Fibroblast of peridontal ligament (primary cell): ENCODE measurements at regions not wholly inside any gene's neighbourhood (a gene's known extent, or its start where the extent isn't known, plus 50 kb on each side); places are given as distances from the start of the nearest gene placed in this dataset.

ENCODE experiments used
- DNase-seq: peaks from one replicate; pipeline ENCODE4 v3.0.0-alpha.2; 2010; ENCODE audit errors: extremely low read depth

DNA sequence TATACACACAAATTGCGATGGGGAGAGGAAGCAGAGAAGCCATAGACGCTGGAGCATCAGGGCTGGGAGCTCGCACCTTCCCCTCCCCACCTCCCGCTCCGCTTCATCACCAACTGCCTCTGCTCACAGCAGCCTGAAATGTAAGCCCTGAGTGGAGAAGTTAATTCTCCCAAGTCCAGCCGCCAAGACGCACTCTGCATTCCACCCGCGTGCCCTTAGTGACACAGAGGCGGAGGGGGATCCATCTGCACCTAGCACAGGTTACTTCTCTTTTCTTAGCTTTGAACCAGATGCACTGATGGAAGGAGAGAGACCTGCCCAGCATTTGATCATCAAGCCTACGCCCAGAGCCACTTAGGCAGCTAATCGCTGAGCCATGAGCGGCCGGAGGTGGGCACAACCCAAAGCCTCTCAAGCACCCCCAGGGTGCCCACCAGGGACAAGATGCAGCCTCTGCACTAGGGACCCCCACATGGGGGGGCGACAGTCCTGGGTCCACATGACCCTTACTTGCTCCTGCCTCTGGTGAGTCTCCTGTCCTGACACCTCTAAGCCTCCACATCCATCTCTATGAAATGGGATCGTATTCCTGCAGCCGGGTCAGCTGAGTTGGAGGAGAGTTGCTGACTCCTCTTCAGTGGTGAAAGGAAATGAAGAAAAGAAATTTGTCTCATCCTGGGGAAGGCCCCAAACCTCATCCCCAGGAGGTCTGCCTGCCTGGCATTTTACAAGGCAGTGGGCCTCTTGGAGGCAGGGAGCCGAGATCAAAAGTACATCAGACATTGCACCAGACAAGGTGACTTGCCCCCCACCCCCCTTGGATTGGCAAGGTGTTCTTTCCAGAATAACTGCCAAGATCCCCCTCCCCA, 316.2 kb downstream of the MATN1 start:
- no peak for DNase-seq

DNA sequence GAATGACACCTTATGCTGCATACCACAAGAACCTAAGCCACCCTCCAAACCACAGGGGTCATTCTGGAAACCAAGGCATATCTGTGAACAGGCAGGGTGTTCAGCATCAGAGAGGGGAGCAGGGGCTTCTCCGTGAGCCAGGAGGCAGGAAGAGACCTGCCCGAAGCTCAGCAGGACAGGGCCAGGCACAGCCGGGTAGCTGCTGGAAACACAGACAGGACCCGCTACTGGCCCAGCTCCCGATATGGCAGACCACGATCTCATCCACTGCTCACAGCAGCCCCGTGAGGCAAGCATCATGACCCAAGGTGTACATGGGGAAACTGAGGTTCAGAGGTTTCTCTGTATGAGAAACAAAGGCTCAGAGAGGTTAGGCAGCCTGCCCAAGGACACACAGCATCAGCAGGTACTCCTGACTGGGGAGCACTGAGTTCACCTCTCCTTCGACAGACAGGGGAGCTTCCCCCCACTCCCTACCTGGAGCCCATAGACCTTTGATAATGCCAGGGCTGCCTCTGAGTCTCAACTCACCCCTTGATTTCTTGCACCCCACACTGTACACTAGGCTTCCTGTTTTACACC, 317.7 kb downstream of the MATN1 start:
- DNase-seq, result no peak

DNA sequence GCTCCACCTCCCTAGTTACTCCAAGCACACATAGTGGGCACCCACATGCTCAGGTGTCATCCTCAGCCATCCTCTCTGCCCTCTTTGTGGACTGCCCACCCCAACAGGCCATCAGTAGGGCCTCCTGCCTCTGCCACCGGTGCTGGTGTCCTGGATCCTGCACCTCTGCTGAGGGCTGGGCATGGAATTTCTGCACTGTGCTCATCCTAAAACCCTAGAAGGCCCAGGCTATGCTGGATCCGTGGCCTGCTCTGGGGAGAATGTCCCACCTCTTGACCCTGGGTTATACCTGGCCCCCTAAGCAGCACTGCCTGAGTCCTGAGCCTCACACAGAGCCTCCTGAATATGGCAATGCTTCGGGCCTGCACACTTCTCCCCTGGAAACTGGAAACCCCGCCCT, 318.3 kb downstream of the MATN1 start:
- no peak for DNase-seq

DNA sequence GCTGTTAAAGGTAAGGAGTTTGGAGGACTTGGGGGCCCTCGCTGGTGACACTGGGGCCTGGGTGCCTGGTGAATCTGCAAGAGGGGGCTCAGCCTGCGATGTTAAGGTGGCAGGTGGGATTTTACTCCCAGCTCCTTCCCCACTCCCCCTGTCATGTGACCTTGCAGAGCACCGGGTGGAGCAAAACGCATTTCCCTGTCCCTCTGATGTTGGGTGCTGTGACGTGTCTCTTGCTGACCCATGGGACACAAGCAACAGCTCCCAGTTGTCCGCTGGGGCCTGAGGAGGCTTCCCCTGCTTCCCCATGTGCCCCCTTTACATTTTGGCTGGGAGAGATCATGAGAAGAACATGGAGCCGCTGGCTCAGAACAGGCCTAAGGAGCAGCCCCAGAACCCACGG, 319.0 kb downstream of the MATN1 start:
- no peak for DNase-seq

DNA sequence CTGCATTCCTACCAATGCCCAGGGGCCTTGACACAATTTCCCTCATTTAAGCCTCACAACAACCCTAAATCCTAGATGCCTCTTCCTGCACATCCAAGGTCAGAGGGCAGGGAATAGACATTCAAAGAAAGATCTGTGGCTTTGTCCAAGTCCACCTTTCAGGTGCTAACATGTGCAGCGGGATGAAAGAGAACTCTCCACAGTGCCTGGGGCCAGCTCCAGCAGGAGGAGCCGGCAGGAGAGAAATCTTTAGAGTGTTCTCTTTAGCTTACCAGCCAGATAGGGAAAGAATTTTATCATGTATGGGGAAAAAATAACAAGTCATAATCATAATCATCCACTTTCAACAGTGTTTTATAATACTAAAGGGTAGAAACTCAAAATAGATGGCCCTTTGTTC, 319.7 kb downstream of the MATN1 start:
- no peak for DNase-seq

DNA sequence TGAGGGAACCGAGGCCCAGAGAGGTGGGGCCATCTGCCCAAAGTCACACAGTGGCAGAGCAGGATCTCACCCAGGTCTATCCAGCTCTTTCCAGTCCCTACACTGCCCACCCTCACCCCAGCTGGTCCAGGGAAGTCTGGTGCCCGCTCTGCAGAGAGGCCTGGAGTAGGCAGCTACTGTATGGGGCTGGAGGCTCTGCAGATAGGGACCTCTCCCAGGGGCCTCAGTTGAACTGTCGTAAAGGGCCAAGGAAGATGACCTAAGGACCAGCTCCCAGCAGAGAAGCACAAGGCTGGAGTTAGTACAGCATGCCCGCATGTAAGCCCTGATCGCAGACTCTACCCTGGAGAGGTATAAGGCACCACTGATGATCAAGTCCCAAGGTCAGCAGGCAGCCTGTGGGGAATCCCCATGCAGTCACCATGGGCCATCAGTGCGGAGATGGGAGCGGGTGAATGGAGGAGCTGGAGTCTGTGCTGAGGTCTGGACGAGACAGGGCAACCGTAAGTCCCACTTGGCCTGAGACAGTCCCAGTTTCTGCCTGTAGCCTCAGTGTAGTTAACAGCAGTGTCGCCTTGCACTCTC, 320.2 kb downstream of the MATN1 start:
- DNase-seq, result no peak

DNA sequence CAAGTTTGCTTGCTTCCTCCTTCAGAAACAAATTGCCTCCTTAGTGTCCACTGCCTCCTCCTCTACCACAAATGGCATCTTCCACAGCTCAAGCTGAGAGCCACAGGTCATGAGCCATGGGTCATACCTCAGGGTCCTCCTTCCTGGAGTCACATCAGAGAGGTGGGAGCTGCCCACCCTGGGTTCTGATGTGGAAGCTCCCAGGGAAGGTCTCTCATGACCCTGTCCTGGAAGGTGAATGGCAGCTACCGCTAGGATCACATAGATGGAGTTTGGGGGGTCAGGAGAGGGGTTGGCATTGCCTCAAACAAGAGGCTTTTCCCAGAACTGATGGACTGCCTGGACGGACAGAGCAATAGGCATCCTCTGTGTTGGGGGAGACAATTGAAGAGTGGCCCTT, 321.4 kb downstream of the MATN1 start:
- no peak for DNase-seq

DNA sequence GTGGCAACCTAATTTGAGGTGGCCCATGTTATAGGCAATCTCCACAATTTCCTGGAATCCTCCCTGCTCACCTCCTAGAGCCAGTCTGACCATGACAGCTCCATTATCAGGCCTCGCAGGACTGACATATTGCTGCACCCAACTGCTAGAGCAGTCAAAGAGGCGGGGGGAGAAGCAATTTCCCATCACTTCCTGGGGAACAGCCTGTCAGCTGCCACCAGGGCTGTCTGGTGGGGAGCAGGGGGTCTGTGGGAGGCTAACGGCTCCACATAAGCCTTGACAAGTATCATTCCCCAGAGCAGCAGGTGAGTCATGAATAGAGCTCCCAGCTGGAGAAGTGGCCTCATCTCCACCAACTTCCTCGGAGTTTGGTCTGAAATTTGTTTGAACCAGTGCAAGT, 322.9 kb downstream of the MATN1 start:
- DNase-seq, result no peak

DNA sequence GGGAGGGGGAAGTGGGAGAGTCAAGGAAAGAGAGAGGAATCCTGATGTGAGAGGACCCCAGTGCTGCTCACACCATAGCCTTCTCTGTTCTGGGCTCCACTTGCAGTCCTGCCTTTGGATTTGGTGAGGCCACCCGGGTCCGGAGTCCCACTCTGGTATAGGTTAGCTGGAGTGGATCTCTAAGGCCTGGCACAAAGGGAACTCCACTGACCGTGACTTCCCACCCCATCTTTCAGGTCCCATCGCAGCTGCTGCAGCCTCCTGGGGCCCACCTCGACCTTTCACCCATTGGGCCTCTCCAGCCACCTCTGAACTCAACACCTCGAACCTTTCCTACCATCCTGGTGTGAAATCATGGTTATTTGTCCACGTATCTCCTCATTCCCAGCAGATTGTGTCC, 324.4 kb downstream of the MATN1 start:
- no peak for DNase-seq

DNA sequence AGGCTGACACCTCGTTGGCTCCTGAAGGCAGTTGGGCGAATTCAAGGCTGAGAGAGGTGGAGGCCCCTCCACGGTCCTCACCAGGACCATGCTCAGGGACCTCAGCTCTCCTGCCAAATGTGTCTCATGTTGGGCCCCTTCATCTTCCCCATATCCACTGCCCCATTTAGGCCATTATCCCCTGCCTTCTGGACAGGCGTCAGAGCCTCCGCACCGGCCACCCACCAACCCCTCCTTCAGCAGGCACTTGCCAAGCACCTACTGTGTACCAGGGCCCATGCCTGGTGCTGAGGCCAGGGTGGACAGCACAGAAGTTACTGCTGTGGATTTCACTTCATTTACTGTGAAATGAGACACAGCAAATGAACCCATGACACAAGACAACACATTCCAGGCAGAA, 325.8 kb downstream of the MATN1 start:
- no peak for DNase-seq

DNA sequence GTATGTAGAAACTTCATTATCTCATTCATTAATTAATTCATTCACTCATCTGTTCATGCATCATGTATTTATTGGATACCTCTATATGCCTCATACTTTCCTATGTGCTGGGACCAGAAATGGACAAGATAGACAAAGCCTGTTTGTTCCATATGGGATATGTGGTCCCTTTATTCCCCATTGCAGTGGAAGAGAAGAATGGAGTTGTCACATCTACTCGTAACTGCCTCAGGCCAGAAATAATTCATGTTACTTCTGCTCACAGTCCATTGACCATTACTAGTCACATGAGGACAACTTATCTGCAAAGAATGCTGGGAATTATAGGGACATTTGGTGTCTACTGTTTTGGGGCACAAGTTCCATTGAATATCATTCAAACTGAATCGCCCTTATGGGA, 327.8 kb downstream of the MATN1 start:
- no peak for DNase-seq

DNA sequence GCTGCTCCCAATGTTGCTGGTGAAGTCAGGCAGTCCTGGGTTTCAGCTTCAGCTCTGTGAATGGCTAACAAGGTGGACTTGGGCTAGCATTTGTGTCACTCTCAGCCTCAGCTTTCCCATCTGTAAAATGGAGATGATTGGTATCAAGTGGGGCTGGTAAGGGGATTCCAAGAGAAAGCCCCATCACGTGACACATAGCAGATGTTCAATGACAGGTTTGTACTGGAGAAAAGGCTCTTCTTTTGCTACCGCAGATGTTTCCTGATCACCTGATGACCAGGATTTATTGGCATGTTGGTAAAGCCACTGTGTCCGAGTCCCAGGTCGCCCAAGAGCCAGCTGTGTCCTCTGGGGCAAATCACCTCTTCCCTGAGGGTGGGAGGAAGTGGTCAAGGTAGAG, 335.0 kb downstream of the MATN1 start:
- DNase-seq, result no peak

DNA sequence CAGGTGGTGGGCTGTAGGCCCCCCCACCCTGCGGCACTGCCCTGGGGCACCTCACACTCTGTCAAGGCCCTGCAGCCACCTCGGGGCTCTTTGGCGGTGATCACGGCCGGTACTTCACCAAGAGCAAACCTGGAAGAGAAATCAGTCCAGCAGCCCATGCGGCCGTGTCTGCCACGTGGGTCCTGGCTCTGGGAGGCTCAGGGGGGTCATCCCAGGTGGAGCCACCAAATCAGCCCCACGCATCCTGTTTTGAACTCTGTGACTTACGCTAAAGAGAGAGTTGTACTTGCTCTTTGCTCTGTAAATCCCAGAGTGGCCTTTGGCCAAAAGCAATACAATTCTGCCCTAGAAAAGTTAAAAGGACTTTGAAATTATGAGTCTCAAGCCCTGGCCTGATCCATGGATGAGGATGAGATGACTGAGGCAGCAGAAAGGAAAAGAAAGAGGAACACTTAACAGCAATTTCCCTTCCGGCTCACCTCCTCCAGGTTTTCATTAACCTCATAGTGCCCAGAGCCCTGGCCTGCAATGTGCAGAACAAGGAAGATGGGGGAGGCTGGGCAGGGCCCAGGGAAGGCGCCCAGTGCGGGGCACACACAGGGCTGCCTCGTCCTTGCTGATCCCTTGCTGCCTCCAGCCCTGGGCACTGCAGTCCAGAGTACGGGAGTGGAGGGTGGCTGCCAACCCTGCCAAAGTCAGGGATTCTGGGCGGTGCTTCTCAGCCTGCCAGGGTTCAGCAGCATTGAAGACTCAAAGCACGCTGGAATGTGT, 337.0 kb downstream of the MATN1 start:
- DNase-seq, result no peak

DNA sequence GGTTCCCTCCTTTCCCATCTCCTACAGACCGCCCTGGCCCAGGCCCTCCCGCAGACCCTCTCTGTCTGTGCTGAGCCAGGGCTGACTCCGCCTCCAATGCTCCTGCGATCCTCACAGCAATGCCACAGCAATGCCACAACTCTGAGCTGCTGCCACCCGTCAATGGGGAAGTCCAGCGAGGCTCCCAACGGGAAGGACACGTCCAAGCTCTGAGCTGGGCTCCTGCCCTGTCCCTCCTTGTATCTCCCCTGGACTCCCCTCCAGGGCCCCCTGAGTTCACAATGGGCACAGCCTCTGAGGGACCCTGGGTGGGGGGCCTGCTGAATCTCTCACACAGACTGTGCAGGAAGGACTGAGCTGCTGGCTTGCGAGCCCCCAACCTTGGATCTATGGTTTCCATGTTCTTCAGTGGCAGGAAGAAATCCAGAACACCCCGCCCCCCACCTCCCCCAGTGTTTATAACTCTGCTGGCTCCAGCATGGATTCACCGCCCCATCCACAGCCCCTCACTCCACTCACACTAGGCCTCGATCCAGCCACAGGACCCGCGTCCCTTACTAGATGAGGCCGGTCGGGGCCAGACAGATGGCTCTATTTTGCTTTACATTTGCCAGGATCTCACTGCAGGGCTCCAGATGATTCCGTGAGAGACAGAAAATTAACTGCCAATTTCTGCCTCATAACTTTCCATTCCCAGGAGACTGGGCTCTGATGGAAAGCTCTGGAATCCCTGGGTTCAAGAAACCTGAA, 338.0 kb downstream of the MATN1 start:
- DNase-seq, result no peak

DNA sequence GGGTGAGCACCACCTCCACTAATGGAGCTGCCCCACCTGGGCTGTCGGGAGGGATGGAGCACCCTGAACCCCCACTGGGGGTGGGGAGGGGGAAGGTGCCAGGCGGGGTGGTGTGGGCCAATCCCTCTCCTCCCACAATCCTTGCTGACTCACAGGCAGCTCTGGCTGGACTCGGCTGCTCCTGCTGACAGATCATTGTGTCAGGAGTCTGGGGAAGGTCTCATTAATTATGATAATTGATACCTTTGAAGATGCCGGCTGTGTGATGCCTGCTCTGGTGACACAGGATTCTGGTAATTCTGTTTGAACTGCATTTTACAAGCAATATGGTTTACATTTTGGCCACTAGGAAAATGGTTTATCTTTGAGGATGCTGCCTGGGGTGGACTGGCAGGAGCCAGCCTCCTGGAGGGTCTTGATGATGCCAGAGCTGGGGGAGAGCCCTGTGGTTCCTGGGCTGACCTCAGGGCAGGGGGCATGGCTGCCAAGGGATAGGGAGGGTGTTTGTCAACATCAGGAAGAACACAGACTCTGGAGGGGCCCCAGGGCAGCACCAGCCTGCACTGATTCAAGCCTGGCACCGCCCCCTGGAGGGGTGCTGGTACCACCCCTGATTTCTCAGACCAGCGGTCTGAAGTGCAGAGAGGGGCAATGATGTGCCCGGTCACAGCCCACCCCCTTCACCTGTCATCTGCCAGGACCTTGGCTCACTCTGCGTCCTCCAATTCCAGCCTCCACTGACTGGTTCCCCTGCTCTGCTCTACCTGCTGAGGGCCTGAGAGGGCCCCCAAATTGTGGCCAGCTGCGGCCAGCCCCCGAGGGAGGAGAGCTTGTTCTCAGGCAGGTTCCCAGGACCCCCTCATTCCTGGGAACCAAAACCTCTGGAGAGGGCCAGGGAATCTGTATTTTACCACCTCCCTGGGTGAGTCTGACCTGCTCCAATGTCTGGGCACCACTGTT, 338.8 kb downstream of the MATN1 start:
- DNase-seq, result no peak

DNA sequence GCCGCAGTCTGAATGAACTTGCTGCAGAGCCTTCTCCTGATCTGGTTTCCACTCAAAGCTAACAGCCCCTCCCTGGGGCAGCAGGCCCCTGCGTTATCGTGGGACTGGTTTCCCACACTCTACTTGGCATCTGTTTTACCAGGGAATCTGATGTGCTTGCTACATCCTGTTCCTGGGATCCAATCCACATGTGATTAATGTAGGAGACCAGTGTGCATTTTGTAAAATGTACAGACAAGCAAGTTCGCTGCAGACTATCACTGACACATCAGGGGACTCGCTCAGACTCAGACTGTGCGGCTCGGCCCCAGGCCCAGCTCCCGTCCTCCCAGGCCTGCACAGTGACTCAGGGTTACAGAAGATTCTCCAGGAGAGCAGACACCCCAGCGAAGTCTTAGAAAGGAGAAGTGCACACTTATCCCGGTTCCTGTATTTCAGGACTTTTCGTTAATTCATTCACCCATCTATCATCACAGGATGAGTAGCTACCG, 340.1 kb downstream of the MATN1 start:
- no peak for DNase-seq

DNA sequence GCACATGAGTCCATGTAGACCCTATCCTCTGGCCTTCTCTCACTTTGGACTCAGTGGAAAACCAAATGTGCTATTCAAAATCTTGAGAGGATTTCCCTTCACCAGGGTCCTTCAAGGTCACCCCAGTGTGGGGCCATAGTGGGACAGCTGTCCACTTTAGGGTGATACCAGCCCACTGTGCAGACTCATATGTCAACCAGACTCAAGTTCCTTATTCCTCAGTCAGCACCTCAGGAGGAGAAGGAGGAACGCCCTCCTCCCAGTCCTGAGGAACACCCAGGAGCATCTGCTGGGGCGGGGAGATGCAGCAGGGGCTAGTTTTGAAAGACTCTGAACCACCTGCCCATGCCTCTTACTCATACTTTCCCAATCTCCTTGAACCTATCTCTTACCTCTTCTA, 340.9 kb downstream of the MATN1 start:
- DNase-seq, result no peak

DNA sequence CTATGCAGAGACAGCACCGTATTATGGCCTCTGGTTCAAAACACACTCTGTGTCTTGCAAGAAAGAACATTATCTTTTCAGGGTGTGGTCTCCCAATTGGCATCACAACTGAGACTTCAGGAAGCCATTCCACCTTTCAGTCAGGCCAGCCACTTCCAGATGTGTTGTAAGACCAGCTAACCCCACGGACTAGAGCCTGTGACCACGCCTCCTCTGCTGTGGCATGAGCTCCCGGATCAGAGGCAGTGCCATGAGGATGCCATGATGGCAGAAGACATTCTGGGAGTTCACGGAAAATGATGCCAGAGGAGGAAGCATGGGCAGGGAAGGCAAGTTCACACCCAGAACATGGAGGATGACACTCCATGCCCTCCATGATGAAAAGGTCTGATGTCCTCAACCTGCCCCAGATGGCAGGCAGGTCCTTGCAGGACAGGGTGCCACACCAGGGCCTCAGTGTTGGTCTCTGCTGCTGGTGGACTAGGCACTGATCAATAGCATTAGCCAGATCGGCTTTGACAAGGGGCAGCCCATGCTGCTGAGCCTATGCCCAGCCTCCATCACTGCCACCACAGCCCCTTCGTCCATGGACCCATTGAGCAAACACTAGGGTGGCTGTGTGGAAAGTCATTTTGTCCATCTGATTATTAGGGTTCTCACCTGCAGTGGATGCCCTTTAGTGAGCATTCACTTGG, 341.6 kb downstream of the MATN1 start:
- no peak for DNase-seq

DNA sequence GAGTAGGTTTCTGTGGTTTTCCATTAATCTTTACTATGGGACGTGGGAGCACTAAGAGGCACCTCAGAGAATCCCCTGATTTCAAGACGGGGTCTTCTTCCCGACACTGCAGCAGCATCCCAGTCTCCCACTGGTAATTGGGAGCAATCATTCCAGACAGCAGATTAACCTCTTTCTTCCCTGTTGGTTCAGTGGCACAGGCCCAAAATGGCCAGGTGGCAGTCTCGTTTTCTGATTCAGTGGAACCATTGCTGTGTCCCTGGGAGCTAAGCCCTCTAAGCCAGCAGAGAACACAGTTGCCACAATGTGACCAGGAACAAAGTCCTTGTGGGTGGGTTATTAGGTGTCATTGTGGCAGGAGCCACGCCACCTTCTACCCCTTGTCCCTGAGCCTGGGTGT, 342.1 kb downstream of the MATN1 start:
- DNase-seq, result no peak

DNA sequence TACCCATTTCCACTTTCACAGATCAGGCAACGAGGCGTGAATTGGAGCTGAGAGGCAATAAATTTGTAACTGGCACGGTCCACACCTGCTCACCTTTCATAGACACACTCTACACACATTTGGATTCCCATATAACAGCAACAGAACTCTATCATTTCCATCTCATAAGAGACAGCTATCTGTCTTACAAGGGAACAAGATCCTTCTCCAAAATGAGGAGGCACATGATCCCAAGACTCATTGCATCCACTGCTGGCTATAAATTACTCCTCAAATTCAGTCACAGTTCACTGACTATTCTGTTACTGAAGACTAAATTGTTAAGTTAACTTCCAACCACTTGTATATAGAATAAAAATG, 342.8 kb downstream of the MATN1 start:
- DNase-seq, result no peak
